GM18498 (cell line): ENCODE measurements at regions not wholly inside any gene's neighbourhood (a gene's known extent, or its start where the extent isn't known, plus 50 kb on each side); places are given as distances from the start of the nearest gene placed in this dataset.

Experiments
- ATAC-seq: cut with Tn5 transposase; IDR thresholded peaks from one replicate; pipeline ENCODE4 v1.9.1; 2021; ENCODE audit warnings: mild to moderate bottlenecking, moderate library complexity; ENCODE audit not compliant: unreplicated experiment

GRCh38 chr6:140586426-140587061 is 1212.1 kb upstream of the CITED2 start:
- ATAC-seq: peak; percentile 88

- no peak for ATAC-seq
Observed at GRCh38 chr6:140581601-140582000, 1207.2 kb upstream of the CITED2 start.

- ATAC-seq: no peak
Observed at GRCh38 chr6:140579918-140580317, 1205.5 kb upstream of the CITED2 start.

DNA sequence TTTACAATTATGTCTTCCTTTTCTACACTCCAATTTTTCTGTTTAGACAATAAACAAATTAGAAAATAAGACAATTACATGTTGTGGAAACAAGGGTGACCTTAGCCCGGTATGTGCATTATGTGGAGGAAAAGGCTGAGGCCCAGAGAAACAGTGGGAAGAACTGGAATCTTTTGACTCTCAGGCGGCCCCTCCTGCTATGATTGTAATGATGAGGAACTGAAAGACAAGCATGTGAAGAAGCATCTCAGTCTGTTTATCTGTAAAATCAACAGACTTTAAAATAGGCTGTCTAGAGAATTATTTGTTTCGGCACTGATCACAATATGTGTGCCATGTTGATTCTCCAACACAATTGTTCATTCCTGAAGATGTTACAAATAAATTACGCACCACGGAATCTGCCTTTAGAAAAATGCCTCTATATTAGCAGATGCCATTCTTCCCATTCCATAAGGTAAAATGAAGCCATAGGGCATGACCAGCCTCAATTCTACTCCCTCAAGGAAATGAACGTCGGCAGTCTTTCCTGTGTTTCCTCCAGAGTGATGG is 1201.6 kb upstream of the CITED2 start:
- ATAC-seq: no peak

- ATAC-seq: no peak
Observed at GRCh38 chr6:140572867-140573266, 1198.4 kb upstream of the CITED2 start.

DNA sequence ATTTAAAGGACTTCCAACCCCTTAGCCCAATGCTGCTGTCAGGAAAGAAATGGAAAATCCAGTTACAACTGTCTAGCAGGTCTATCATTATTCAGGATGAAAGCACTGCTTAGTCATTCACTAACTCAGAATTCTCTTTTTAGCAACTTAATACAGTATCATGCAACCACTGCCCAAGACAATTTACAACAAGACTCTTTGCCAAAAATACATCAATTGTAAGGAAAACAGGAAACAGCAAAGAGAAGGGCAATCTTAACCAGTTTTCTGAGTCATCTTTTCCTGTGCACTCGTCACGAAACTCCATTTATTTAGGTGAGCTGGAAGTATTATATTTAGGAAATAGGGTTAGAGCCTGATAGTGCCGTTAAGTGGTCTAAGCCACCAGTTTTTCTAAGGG is 1197.7 kb upstream of the CITED2 start:
- no peak for ATAC-seq

DNA sequence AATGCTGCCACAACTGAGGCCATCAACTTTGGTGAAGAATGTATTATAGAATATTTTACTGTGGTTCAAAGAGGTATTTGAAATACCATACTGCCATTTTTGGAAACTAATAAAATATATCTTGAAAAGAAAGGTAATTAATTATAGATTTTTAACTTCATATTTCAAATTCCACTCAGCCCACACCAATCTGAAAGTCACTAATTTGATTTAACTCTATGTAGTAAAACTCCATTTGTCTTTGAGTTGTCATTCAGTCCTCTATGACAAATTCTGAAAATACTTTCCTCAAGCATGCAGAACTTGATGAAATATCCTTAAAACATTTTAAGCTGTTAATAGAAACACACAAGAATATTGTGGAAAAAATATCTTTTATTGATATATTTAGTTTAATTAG is 1196.7 kb upstream of the CITED2 start:
- no peak for ATAC-seq

DNA sequence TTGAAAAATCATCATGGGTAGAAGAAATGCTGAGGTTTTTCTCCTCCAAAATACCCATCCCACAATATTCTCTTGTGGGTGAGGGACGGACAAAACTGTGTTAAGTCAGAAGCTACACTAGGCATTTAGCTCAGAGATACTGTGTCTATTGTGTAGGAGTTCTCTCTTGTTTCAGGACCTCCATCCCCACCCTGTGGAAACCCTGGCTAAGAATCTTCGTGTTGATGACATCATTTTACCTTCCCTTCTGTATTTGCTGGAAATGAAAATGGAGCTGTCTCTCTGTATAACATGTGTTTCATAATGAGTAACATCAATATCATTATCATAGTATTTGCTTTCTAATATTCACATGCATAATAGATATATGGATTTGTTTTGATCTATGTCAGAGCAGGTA is 1193.0 kb upstream of the CITED2 start:
- no peak for ATAC-seq

DNA sequence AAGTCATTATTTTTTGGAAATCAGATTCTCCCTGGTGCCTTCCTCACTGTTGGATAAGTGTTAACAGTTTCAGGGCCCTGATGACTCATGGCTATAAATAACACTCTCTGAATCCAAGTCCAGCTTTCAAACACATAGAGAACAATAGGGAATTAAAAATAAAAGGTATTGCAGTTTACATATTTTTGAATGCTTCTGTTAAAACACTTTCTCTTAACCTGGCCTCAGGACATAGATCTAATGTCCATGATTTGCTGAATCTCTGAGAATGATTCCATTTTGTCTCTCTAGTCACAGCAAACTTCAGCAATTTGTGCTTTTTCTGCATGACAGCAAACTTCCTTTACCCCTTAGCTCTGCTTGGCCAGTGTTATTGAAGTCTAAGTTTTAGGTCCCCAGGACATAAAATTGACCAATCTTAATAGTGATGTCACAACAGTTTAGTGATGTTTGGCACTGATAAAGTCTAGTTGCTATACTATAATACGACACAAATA is 1192.4 kb upstream of the CITED2 start:
- no peak for ATAC-seq

DNA sequence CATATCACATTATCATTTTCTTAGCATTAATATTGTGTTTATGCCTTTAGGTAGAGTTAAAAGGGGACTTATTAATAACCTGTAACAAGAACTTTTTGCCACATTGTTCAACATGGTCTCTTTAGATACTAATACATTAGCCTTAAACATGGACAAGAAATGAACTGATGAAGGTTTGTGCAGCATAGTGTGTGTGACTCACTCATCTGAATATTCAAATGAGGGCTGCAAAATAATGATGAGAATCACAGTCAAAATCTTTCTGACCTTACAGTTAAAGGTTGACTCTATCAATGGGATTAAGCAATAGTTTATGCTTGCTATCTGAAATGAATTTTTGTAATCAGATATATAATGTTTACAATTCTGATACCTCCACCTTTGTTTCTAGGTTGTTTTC is 1189.3 kb upstream of the CITED2 start:
- ATAC-seq: no peak

DNA sequence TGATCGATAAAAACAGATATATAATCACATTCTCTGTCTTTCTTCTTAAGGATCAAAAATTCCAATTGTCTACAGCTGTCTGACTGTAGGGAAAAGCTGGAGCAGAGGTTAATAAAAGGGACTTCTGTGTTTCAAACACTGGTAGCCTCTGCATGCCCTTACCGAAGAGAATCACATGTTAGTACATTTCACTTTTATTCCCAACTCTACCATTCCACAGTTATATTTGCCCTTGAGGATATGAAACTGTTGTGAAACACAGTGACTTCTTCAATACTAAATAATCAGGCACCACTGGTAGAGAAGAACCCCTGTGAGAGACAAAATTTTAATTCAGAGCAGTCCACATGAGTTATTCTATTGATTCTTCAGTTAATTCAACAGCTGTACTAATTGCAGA is 1187.3 kb upstream of the CITED2 start:
- no peak for ATAC-seq

DNA sequence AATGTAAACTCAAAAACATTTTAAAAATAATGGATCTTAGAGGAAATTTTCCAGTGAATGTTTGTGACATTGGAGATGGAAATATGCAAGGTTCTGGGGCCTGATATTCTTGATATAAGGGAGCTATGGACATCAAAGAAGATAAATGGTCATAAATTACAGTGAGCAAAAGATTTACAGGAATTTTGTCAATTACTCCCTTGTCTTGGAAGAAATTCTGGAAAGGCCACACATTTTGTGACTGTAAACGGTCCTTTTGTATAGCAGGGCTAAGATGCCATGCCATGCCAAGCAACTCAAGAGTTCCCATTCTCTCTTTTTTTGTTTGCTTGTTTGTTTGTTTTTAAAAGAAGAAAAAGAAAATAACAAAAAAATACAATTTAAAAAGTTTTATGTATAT is 1186.2 kb upstream of the CITED2 start:
- ATAC-seq: no peak

DNA sequence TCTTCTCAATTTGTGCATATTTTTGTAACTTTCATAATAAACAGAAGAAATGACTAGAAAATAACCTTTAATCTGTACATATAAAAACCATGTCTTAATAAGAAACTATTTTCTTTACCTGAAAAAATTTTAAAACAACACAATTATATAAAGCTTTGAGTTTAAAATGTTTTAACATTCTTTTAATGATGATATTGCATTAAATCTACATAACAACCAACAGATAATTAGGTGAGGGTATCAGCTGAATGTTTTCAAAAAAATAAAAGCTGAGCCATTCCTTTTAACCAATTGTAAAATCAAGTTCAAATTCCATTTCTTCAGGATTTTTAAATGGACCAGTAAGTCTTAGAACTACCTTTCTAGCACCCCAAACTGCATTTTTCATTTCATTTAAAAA is 1185.0 kb upstream of the CITED2 start:
- no peak for ATAC-seq

DNA sequence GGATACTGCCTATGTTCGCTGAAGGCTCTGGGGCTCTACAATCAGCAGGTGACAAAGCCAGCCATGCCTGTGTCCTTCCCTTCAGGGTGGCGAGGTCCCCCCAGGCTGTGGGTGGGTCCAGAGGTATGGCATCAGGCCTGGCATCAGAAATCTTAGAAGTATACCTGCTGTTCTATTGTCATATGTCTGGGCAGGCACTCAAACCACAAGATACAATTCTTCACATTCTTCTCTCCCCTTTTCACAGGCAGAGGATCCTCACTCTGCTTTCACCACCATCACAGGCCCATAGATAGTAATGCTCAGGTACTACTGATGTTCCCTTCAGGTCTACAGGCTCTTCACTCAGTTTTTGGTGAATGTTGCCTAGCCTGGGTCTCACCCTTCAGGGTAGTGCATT is 1180.0 kb upstream of the CITED2 start:
- no peak for ATAC-seq

- ATAC-seq: no peak
Observed at GRCh38 chr6:140548366-140548765, 1173.9 kb upstream of the CITED2 start.

DNA sequence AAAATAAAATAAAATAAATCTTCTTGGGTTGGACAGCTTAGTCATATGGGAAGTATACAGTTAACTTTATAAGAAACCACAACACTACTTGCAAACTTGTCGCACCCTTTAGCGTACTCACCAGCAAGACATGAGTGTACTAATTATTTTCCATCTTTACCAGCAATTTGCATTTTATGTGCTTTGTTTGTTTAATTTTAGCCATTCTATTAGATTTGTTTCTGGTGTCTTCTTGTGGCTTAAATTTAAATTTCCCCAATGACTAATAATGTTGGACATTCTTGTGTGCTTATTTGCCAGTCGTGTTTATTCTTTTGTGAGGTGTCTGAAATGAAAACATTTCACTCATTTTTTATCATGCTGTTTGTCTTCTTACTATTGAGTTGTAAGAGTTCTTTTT is 1172.2 kb upstream of the CITED2 start:
- ATAC-seq: no peak

- ATAC-seq: no peak
Observed at GRCh38 chr6:140544431-140544830, 1170.0 kb upstream of the CITED2 start.

DNA sequence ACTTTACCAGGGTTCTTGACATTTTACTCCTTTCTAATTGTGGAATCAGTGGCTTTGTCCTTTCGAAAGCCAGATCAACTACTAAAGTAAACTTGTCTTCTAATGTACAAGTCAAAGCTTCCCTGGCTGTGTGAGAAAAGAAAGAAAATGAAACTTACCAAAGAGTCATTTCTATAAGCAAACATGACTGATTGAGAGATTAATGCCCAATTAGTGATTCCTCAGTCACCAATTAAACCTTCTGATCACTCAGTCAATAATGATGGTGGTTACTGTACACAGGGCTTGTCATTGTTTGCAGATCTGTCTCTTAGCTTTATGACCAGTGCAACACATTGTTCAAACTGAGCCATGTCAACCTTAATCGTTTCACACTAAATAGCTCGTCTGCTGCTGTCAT is 1168.4 kb upstream of the CITED2 start:
- no peak for ATAC-seq

DNA sequence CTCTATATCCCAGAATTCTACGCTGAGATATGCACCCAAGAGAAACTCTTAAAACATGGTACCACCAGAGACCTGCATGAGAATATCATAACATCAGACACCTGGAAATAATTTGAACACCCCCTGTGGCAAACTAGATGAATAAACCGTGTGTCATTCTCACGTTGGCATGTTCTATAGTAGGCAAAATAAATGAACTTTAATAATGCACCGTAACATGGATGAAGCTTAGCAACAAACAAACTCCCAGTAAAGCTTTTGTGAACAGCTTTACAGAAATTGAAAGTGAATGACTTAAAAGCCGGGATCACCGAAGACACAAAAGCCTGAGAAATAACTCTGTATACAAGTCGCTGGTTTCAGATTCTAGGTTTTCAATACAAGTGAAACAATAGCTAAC is 1166.8 kb upstream of the CITED2 start:
- no peak for ATAC-seq

GRCh38 chr6:140540743-140541142 is 1166.3 kb upstream of the CITED2 start:
- no peak for ATAC-seq

DNA sequence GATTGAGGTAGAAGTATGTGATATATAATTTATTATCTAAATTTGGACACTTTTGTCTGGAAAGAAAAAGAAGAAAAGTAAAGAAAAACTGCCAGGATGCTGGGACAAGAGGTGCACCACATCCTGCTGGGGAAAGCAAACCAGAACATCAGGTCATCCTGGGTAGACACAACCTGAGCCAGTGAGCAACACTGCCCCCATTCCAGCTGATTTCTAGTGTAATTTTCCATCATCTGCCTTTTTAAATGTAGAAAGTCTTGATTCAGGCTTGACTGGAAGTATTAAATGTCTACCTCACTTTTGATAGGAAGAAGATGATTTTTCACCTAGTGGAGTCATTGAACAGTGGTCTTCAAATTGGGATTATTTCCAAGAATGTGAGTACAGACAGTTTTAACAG is 1164.5 kb upstream of the CITED2 start:
- no peak for ATAC-seq

DNA sequence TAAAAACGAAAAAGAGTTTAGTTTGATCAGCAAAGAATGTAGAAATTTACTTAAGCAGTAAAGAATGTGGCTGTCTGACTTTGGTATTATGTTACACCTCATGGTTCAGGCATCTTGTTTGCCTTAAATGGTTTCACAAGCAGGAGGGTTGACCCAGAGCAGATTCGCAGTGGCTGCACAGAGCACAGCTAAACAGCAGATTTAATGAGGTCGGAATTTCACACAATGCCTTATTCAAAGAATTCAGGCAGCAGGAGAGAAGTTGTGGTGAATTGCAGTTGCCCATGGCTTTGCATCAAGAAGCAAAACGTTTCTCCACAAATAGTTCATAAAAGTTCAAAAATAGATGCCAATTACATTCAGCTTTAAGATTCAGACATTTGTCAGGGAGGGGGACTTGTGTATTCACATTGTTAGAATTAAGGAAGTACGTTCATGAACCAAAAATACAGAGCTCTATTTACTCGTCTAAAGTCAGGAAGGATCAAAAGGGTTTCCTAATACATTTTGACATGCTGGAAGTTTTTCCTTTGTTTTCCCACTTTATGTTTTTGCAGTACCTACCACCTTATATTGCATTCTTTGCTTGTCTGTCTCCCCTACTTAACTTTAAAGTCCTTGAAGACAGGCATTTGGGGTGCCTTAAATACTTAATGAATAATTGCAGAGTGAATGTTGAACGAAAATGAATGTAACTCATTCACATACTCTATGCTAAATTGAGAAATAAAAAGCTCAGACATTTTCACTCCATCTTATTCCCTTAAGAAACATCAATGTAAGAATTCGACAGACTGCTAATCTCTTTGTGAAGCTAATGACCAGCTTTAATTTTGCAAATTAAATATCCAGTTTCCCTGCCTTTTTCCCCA is 1163.6 kb upstream of the CITED2 start:
- no peak for ATAC-seq
